Activated CD4-positive, CD25-positive, alpha-beta regulatory T cell treated with anti-CD3 and anti-CD28 coated beads, Interleukin-2, amount 50 U/mL, for 24 hours (primary cell): ENCODE measurements at regions not wholly inside any gene's neighbourhood (a gene's known extent, or its start where the extent isn't known, plus 50 kb on each side); places are given as distances from the start of the nearest gene placed in this dataset.
A peak's percentile ranks its signal among the peaks of the same experiment; 100 is the strongest.

ENCODE experiments used
- ATAC-seq, 2 donors: fragments of 150-1000 bp; cut with Tn5 transposase; one replicate each; pipeline ENCODE4 v1.10.0; 2021; ENCODE audit warnings: mild to moderate bottlenecking in 1 of 2, moderate library complexity in 1 of 2

- no peak for ATAC-seq
Observed at GRCh38 chr6:104613416-104614001, 246.2 kb downstream of the HACE1 start.

DNA sequence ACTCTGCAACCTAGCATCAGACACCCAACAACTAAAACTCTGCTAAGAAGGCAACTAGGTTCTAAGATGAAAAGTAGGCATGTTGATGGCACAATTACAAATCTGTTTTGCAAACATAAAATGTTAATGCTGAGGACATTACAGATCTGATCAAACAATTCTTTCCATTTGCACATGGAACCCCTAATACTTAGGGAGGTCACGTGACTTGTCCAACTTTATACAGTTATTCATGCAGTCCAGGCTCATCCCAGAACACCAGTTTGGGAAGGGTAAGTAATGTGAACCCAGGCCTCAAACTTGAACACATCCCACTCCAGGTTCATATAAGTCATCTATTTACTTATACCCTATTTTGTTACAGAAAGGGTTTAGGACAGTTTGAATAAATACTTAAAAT lies 247.2 kb downstream of the HACE1 start:
- no peak for ATAC-seq

DNA sequence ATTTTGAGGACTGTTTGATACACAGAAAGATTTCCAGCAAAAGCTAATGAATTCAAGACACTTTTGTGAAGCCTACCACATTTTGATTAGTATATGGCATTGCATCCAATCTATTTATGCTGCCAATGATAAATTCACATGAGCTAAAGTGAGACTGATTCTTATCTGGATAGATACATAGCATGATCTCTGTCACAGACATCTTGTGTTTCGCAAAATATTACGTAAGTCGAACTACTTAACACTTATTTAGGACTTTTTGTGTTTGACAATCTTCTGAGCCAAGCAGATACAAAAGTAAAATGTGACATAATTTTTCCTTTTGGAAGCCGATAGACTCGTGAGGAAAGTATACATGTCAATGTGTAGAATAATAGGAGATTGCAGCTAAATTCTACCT lies 251.6 kb downstream of the HACE1 start:
- ATAC-seq: no peak

GRCh38 chr6:104607501-104607900 lies 252.2 kb downstream of the HACE1 start:
- no peak for ATAC-seq

DNA sequence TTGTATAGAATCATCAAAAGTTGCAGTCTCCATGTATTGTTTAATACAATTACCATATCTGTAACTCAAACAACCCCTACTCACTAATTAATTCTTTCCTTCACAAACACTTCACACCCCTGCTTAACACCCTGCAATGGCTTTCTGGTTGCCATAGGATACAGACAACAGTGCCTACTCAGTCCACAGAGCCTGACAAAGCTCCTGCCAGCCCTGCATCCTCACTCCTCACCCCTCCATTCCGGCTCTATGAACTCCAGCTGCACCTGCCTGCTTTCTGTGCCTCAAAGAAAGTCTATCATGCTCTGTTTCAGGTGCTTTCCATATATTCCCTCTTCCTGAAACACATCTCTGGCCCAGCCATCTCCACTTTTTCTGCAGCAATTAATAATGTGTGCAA lies 253.4 kb downstream of the HACE1 start:
- no peak for ATAC-seq

DNA sequence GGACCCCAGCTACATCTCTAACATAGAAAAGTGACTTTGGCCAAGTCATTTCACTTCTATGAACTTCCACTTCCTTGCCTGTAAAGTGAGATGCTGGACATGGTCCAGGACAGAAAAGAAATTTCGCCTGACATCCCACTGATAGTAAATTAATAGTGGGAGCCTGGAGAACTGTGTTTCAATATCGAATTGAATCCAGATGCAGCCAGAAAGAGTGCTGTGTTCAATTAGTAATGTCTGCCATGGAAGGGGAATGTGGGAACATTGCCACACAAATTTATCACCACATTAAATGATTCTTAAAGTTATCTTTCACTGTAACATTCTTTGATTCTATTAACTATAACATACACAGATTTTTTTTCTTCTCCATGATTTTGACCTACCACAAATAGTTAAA lies 255.0 kb downstream of the HACE1 start:
- ATAC-seq: no peak

DNA sequence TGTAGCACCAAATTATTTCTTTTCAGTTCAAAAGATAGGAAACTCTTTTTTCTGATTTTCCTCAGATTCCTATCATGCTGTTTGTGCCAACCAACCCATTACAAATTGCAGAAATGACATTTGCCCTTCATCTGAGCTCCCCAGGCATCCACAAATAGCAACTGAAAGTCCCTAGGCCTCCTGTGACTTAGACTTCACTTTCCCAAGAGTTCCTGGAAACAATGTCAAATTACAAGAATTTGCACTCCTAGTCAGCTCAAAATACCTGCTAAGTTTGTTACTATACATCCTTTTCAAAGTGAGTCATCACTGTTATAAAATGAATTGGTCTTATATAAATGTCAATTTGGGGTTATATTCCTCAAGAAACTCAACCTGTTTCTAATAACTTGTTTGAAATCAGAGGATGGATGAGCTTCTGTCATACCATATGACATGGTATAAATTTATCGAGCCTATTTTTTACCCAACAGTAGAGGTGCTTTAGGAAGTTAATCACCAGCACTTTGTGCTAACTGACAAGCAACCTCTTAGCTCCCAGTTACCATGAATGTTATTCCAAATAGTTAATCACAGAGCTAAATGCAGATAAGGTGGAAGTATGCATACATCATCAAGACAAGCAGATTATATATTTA lies 256.5 kb downstream of the HACE1 start:
- ATAC-seq: peak in 1 of 2 donors; percentile 55

GRCh38 chr6:104601721-104602120 lies 258.0 kb downstream of the HACE1 start:
- no peak for ATAC-seq

DNA sequence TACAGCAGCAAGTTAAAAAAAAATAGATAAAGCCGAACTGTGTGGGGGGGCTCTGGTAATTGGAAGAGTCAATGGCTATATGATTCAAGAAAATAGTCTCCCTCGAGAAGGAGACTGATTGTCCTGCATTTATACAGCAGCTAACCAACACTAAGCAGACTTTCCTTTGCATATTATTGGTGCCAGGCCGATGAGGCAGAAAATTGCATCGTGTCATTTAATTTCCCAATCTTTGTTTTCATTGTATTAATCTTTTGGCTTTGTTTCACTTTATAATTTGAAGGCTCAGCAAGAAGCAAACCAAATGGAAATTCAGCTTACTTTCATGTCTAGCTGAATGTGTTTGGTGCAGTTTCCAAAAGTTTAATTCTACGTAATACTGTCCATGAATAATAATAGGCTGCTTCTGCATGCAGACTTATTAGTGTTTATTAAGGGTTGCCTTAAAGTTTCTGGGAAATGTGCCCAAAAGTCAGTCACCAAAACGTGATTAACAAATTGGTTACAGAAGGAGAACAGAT lies 258.5 kb downstream of the HACE1 start:
- ATAC-seq: no peak

- no peak for ATAC-seq
Observed at GRCh38 chr6:104600639-104600931, 259.1 kb downstream of the HACE1 start.

DNA sequence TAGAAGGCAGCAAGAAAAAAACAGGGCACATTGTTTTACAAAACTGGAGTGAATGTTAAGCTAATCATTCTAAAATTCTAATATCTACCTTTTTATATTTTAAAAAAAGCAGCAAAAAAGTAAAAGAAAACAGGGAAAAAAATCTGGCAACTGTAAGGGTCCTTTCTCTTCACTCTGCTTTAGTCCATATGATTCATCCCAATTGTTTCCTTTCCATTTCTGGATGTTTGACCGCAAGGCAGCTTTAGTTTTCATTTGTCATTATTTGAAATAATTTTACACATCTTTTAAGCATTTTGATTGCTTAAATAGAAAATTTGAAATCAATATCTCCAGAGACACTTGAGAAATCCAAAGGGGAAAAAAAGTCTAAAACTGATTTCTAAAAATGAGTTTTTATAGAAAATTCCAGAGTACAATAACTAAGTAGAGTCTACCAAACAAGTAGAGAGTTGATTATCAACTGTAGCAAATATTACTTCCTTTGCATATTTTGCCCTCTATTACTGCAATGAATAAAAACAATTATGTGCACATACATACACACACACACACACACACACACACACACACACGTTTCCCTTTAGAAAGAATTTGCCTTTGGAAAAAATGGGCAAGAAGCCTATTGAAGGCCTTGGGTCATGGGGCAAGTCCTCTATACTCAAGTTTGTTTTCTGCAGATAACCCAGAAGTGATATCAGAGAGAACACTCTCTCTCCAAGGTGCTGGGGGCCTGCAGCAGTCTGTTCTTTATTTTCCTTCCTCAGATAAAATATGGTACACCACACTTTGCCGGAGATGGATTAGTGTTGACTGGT lies 259.7 kb downstream of the HACE1 start:
- no peak for ATAC-seq

- no peak for ATAC-seq
Observed at GRCh38 chr6:104597541-104598050, 262.1 kb downstream of the HACE1 start.

DNA sequence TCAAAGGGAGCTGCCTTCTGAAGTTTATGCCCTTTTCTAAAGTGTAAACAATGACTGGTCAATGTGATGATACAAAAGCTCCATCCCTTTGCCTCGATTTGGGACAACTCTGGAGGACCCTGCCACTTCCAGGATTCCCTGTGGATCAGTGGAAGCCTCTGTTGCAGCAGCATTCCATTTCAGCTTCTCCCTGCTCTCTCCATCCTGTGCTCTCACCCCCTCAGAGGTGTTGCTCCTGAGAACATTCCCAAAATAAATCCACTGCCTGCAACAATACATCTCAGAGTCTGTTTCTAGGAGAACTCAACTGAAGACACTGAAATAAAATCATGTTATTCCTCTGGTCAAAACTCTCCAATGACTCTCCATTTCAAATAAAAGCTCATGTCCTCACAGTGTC lies 263.6 kb downstream of the HACE1 start:
- ATAC-seq: no peak

GRCh38 chr6:104595311-104595820 lies 264.4 kb downstream of the HACE1 start:
- no peak for ATAC-seq

- ATAC-seq: no peak
Observed at GRCh38 chr6:104591573-104592334, 268.0 kb downstream of the HACE1 start.

DNA sequence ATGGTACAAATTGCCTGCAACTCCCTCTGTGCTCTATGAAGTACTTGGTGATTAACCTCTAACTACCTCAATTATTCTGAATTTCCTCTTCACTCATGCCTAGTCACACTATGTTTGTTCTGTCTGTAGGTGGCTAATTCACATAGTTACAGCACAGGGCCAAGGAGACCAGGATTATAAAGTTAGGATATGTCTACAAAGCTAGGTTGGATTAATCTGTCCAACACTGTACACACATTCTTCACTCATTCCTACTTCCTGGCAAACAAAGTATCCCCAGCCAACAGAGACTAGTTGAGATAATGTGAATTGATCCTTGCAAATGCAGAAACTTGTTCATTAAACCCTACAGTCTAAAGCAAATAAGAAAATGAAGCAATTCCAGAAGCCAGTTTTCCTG lies 269.8 kb downstream of the HACE1 start:
- ATAC-seq: no peak

DNA sequence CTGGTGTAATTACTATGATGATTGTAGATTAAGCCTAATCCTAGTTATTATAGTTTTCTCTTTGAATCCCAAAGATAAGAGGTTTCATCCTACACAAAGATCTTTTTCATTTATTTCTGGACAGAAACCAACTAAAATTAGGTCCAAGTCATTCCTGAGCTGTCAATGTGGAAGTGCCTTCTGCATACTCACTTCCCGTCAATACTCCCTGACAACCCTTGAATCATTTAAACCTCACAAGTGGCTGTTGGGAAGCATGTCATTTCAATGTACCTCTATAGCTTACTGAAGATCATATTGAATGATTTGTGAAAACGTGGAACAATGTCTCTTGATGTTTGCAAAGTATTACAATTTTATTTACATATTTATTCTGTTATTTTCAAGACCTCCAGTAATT lies 274.1 kb downstream of the HACE1 start:
- no peak for ATAC-seq

- ATAC-seq: no peak
Observed at GRCh38 chr6:104580452-104580851, 279.3 kb downstream of the HACE1 start.

GRCh38 chr6:104579310-104579863 lies 280.3 kb downstream of the HACE1 start:
- ATAC-seq: no peak

DNA sequence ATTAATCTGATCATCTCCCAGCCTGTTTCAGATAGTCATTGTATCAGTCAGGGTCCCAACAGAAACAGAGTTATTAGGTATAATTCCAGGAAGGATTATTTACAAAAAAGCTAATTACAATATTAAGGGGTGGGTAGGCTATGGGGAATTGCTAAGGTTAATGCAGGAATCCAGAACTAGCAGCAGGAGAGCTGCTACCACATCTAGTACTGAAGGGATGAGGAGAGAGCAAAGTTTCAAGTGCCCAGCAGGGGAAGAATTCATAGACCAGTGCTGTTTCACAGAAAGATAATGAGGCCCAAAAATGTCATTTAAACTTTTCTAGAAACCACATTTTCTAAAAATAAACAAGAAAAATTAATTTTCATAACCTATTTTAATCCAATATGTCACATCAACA lies 284.2 kb downstream of the HACE1 start:
- ATAC-seq: no peak

- ATAC-seq: no peak
Observed at GRCh38 chr6:104574135-104574750, 285.5 kb downstream of the HACE1 start.

- ATAC-seq: no peak
Observed at GRCh38 chr6:104573350-104573749, 286.4 kb downstream of the HACE1 start.
